BLaER1 (cell line): ENCODE measurements at regions not wholly inside any gene's neighbourhood (a gene's known extent, or its start where the extent isn't known, plus 50 kb on each side); places are given as distances from the start of the nearest gene placed in this dataset.

Source experiments
- H3K27ac ChIP-seq: shearing (Covaris generic); formaldehyde crosslinking; 2 replicates; pipeline ENCODE4 v1.8.1; 2022
- H3K27me3 ChIP-seq: shearing (Covaris generic); formaldehyde crosslinking; 2 replicates; pipeline ENCODE4 v1.8.1; 2022
- H3K36me3 ChIP-seq: shearing (Covaris generic); formaldehyde crosslinking; 2 replicates; pipeline ENCODE4 v1.8.1; 2022
- H3K4me1 ChIP-seq: shearing (Covaris generic); formaldehyde crosslinking; 2 replicates; pipeline ENCODE4 v1.8.1; 2022
- H3K4me2 ChIP-seq: shearing (Covaris generic); formaldehyde crosslinking; 2 replicates; pipeline ENCODE4 v1.8.1; 2022
- H3K4me3 ChIP-seq: shearing (Covaris generic); formaldehyde crosslinking; 2 replicates; pipeline ENCODE4 v1.8.1; 2022
- H3K9ac ChIP-seq: shearing (Covaris generic); formaldehyde crosslinking; 2 replicates; pipeline ENCODE4 v1.8.1; 2022
- H3K9me3 ChIP-seq: shearing (Covaris generic); formaldehyde crosslinking; 2 replicates; pipeline ENCODE4 v1.8.1; 2022
- H4K20me1 ChIP-seq: shearing (Covaris generic); formaldehyde crosslinking; 2 replicates; pipeline ENCODE4 v1.8.1; 2022
- Cebpa-rat ChIP-seq: shearing (Covaris generic); IDR thresholded peaks from 2 replicates; pipeline ENCODE4 v1.8.1; 2022

DNA sequence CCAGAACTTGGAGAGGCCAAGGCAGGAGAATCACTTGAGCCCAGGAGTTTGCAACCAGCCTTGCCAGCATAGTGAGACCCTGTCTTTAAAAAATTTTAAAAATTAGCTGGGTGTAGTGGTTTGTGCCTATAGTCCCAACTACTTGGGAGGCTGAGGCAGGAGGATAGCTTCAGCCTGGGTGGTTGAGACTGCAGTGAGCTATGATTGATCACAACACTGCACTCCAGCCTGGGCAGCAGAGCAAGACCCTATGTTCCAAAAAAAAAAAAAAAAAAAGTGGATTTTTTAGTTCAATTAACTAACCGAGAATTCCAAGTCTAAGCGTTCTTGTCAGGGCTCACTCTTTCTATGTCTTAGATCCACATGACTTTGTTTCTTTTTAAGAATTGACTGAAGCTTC, 130.3 kb upstream of the NRIP1 start:
- TF ChIP-seq Cebpa-rat = no peak
- H3K9ac ChIP-seq = no peak overlapping the region
- H3K4me2 ChIP-seq = no peak overlapping the region
- H3K27me3 ChIP-seq = no peaks in the 10 kb centered on the region
- H3K4me3 ChIP-seq = no peak overlapping the region
- H3K9me3 ChIP-seq = no peaks in the 10 kb centered on the region
- H3K27ac ChIP-seq = no peak overlapping the region
- no peaks in the 10 kb centered on the region for H3K4me1 ChIP-seq
- H4K20me1 ChIP-seq = no peaks in the 10 kb centered on the region
- no peaks in the 10 kb centered on the region for H3K36me3 ChIP-seq

DNA sequence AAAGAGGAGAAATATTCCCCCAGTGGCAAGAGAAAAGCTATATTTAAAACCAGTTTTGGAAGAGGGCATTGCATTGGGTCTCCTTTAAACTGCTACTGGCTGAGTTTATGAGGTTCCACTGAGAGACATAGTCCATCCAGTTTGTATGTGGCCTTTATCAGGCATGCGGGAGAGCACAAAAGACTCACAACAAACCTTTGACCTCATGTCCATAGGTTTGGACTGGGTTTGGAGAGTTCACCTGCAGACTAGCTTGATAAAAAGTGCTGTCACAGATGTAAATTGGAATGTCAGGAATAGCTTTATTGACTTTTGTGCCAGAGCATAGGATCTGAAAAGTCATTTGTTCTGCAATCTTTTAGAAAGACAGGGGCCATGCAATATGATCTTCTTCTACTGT, 131.0 kb upstream of the NRIP1 start:
- Histone ChIP-seq H3K4me3 (no peak overlapping the region), H3K27me3 (no peaks in the 10 kb centered on the region), H3K4me1 (no peaks in the 10 kb centered on the region), H3K27ac (no peak overlapping the region), H3K9me3 (no peaks in the 10 kb centered on the region), H4K20me1 (no peaks in the 10 kb centered on the region), H3K36me3 (no peaks in the 10 kb centered on the region), H3K4me2 (no peak overlapping the region), H3K9ac (no peak overlapping the region)
- TF ChIP-seq Cebpa-rat = no peak

DNA sequence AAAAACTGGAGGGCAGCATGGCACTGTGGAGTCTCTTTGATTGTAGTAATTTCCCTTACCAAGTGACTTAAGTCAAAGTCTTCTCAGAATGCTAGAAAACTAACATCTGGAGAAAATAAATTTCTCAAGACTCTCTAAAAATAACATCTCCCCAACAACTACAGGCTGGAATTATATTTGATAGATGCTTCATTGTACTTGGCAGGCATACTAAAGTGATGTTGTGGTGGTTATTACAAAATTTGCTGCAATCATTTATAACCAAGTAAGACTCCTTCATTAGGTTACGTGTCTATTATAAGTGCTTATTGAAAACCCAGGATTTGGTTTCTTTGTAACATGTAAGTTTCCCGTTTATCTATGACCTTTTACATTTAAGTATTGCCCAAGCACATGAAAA, 132.9 kb upstream of the NRIP1 start:
- Histone ChIP-seq H4K20me1 (no peaks in the 10 kb centered on the region), H3K9ac (no peak overlapping the region), H3K4me1 (no peaks in the 10 kb centered on the region), H3K4me3 (no peak overlapping the region), H3K36me3 (no peaks in the 10 kb centered on the region), H3K9me3 (no peaks in the 10 kb centered on the region), H3K27ac (no peak overlapping the region), H3K4me2 (no peak overlapping the region), H3K27me3 (no peaks in the 10 kb centered on the region)
- TF ChIP-seq Cebpa-rat = no peak

DNA sequence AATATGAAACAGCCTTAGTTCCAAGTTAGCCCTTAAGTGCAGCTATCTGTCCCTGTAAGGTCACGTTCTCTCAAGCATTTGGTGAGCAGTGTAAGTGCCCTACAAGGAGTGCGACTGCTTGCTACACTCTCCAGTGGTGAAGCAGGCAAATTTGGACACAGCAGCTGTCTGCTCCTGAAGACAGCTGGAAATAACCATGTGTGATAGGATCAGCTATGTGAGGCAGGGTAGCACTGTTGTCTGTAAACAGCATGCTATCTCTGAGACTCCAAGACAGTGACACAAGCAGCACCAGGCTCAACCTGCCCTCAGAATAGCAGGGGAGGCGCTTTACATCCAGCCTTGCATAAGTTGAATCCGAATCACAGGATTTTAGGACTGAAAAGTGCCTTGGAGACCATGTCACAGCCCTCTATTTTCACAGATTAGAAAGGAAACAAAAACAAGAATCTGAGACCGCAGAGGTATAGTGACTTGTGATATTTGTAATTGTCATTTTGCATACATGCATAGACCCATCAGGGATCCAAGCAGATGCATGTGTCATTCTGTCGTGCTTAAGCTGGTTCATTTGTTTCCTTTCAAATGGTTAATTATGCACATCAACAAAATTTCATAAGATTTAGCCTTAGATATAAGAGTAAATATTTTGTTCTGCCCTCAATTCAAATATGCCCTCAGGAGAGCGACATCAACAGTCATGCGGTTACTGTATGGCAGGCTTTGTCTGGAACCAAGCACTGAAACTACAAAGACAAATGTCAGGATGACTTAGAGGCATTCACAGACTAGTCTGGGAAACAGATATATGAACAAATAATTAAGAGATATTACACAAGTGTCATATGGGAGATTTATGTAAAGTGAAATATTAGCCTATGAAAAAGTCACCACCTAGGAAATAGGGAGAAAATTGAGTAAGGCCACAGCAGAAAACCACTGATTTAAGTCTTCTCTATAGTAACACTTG, 134.9 kb upstream of the NRIP1 start:
- no peak overlapping the region for H3K4me3 ChIP-seq
- H3K9ac ChIP-seq = no peak overlapping the region
- no peaks in the 10 kb centered on the region for H3K27me3 ChIP-seq
- H3K9me3 ChIP-seq = no peaks in the 10 kb centered on the region
- H4K20me1 ChIP-seq = no peaks in the 10 kb centered on the region
- no peak for TF ChIP-seq Cebpa-rat
- H3K36me3 ChIP-seq = no peaks in the 10 kb centered on the region
- H3K27ac ChIP-seq = no peak overlapping the region
- peaks cover 5% of the 10 kb centered on the region; the same call in 1 of the 2 replicates for H3K4me1 ChIP-seq
- H3K4me2 ChIP-seq = no peak overlapping the region

DNA sequence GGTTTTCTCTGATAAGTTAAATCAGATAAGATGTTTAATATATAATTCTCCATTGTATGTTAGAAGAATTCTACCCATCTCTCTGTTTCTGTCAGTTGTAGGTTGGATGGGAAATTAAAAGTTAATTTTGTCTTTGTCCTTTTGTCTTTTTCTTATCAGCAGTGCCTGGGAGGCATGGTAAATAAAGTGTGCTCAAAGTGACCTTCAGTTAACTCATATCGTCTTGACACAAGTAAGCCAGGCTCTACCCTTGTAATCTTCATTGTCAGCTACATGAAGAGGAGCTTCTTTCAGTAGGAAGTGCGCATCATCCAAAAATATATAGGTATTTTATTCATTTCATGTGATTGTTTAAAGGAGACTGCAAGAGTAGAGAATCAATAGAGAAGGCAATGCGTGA, 138.9 kb upstream of the NRIP1 start:
- H3K9me3 ChIP-seq = peaks cover 19% of the 10 kb centered on the region
- H3K9ac ChIP-seq = no peak overlapping the region
- no peak overlapping the region for H3K27ac ChIP-seq
- no peak overlapping the region for H3K4me3 ChIP-seq
- H4K20me1 ChIP-seq = no peaks in the 10 kb centered on the region
- no peaks in the 10 kb centered on the region for H3K36me3 ChIP-seq
- no peaks in the 10 kb centered on the region for H3K27me3 ChIP-seq
- peaks cover 7% of the 10 kb centered on the region; the same call in 1 of the 2 replicates for H3K4me1 ChIP-seq
- H3K4me2 ChIP-seq = no peak overlapping the region
- no peak for TF ChIP-seq Cebpa-rat

DNA sequence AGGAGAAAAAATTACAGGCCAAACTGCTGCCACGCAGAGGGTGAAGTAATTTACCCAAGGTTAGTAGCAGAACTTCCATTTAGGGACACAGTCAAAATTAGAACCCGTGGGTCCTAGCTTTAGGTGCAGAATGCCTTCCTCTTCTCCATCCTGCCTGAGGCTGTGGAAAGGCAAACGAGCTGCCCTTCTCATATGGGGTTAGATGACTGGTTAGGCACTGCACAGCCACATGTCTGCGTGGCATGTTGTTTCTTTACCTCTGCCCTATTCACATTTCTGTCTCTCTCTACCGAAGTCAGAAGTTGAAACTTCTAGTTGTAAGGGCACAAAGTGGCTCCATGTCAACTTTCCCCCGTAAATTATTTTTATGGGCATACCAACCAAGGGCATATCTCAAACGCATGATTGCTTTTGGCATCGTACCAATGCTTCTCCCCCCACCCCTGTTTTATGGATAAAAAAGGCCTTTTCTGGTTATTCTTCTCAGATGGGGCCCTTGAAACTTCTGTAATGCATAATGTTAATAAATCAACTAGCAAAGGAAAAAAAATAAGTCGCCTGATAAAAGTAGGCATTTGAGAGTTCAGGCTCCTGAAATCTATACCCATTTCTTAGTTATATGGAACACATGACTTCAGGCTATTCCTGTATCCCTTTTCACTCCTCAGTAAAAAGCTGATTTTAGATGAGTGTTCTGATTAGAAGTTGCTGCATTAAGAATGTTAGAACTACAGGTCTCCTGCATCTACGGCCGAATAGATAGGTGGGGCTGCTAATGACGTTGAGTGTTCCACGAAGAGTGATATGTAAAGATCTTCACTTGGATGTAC, 139.6 kb upstream of the NRIP1 start:
- no peak overlapping the region for H3K4me2 ChIP-seq
- H3K27me3 ChIP-seq = no peaks in the 10 kb centered on the region
- no peaks in the 10 kb centered on the region for H3K36me3 ChIP-seq
- no peak overlapping the region for H3K27ac ChIP-seq
- no peak for TF ChIP-seq Cebpa-rat
- H3K9ac ChIP-seq = no peak overlapping the region
- H3K9me3 ChIP-seq = peaks cover 20% of the 10 kb centered on the region
- H4K20me1 ChIP-seq = no peaks in the 10 kb centered on the region
- no peak overlapping the region for H3K4me3 ChIP-seq
- H3K4me1 ChIP-seq = peaks cover 13% of the 10 kb centered on the region

DNA sequence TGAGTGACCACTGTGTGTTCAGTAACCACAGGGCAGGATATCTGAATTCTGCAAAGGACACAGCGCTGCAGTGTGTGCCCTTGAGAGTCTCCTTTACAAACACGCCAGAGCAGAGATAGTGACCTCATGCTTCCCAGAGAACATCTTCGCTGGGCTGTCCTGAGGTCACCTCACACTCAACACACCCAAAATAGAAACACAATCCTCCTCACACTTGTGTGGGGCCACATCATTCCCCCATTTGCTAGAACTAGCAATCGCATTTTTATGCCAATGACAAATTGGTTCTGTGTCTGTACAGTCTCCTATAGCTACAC, 140.1 kb upstream of the NRIP1 start:
- no peak overlapping the region for H3K27ac ChIP-seq

DNA sequence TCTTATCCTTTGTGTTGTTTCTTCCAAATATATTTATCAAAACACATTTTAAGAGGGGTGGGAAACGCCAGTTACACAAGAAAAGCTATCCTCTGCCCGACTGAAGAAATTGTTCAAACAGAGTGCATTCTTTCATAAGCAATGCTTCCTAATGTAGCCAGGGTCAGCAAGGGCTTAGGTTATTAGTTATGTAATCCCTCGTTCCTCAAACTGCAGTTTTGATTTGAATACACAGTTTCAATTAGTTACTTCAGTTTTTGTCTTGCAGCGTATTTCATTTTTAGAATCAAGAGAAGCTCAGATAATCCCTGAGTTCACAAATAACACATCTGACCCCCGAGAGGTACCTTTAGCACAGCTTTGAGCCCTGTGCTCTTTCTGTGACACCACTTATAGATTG, 141.7 kb upstream of the NRIP1 start:
- Histone ChIP-seq H3K4me2 (no peak overlapping the region), H3K27me3 (no peaks in the 10 kb centered on the region)

More for the DNA sequence above, 140.1 kb upstream of the NRIP1 start:
- Histone ChIP-seq H3K4me1 (peaks cover 19% of the 10 kb centered on the region), H3K9ac (no peak overlapping the region), H3K4me2 (no peak overlapping the region), H3K27me3 (no peaks in the 10 kb centered on the region), H3K4me3 (no peak overlapping the region), H4K20me1 (no peaks in the 10 kb centered on the region), H3K9me3 (peaks cover 20% of the 10 kb centered on the region), H3K36me3 (no peaks in the 10 kb centered on the region)
- no peak for TF ChIP-seq Cebpa-rat

DNA sequence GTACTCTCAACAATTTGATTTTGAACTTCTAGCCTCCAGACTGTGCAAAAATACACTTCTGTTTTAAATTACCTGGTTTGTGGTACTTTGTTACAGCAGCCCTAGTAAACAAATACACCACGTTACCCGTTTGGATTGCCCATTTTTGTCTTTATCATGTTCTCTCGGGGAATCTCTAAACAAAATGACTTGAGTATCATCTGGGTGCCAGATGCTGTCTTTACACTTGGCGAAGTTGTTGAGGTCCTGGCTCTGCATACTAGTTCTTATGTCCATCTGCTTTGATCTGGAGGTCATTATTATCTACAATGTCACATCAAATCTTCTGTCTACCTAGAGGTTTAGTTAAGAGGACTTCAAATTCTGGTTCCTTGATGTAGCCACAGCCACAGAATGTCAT, 142.4 kb upstream of the NRIP1 start:
- Histone ChIP-seq H4K20me1 (no peaks in the 10 kb centered on the region), H3K4me2 (no peak overlapping the region), H3K4me1 (peaks cover 42% of the 10 kb centered on the region), H3K9ac (no peak overlapping the region), H3K27me3 (no peaks in the 10 kb centered on the region), H3K4me3 (no peak overlapping the region), H3K9me3 (peaks cover 20% of the 10 kb centered on the region), H3K27ac (no peak overlapping the region), H3K36me3 (no peaks in the 10 kb centered on the region)
- TF ChIP-seq Cebpa-rat = no peak

More for the DNA sequence above, 141.7 kb upstream of the NRIP1 start:
- Histone ChIP-seq H3K9ac (no peak overlapping the region), H4K20me1 (no peaks in the 10 kb centered on the region), H3K4me3 (no peak overlapping the region), H3K36me3 (no peaks in the 10 kb centered on the region), H3K27ac (no peak overlapping the region), H3K9me3 (peaks cover 20% of the 10 kb centered on the region), H3K4me1 (peaks cover 35% of the 10 kb centered on the region)
- TF ChIP-seq Cebpa-rat = no peak

DNA sequence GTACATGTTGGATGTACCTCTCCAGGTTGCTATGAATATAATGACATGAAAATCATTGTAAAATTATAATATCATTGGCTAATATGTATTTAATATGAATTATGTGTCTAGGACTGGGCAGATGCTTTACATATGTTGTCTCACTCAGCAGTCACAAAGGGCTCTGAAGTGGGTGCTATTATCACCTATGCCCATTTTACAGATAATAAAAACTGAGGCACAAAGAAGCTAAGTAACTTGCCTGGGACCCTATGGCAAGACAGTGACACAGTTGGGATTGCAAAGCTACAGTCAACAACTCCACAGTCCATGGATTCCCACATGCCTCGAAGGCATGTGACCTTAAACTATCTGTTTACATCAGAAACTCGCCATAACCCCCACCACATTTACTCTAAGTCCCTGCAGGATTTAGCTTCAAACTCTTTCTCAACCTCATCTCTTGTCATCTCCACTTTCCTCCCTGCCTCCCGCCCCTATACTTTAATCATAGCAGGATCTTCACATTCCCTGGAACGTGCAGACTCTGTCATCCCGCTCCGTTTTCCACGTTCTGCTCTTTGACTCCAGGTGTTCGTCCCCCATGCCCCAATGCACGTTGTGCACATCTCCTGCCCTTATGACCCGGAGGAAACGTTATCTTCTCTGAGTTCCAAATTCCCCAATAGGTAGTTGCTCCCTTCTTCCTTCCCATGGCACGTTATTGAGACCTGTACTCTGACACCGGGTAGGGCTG, 143.0 kb upstream of the NRIP1 start:
- no peaks in the 10 kb centered on the region for H4K20me1 ChIP-seq
- H3K9me3 ChIP-seq = peaks cover 20% of the 10 kb centered on the region
- H3K36me3 ChIP-seq = no peaks in the 10 kb centered on the region
- no peak overlapping the region for H3K9ac ChIP-seq
- H3K4me2 ChIP-seq = no peak overlapping the region
- H3K4me1 ChIP-seq = peaks cover 48% of the 10 kb centered on the region
- no peak for TF ChIP-seq Cebpa-rat
- no peaks in the 10 kb centered on the region for H3K27me3 ChIP-seq
- H3K4me3 ChIP-seq = no peak overlapping the region
- no peak overlapping the region for H3K27ac ChIP-seq
